Mucosa of stomach (tissue), 1 donor: ENCODE measurements at regions not wholly inside any gene's neighbourhood (a gene's known extent, or its start where the extent isn't known, plus 50 kb on each side); places are given as distances from the start of the nearest gene placed in this dataset.

Experiments
- H3K27me3 ChIP-seq: one replicate; pipeline ENCODE4 v1.7.0; 2013; ENCODE audit warnings: mild to moderate bottlenecking, low read length; ENCODE audit not compliant: control insufficient read depth, insufficient read depth
- H3K36me3 ChIP-seq: one replicate; pipeline ENCODE4 v1.7.0; 2013; ENCODE audit warnings: low read length; ENCODE audit not compliant: control insufficient read depth, insufficient read depth
- H3K4me1 ChIP-seq: one replicate; pipeline ENCODE4 v1.7.0; 2013; ENCODE audit warnings: mild to moderate bottlenecking, low read length; ENCODE audit not compliant: control insufficient read depth, insufficient read depth
- H3K4me3 ChIP-seq: one replicate; pipeline ENCODE4 v1.7.0; 2013; ENCODE audit warnings: low read length
- H3K9ac ChIP-seq: one replicate; pipeline ENCODE4 v1.7.0; 2013; ENCODE audit warnings: mild to moderate bottlenecking, low read length, moderate library complexity
- H3K9me3 ChIP-seq: one replicate; pipeline ENCODE4 v1.7.0; 2013; ENCODE audit warnings: mild to moderate bottlenecking, low read length, moderate library complexity; ENCODE audit not compliant: control insufficient read depth
- donor health status: Pancreatic carcinoma.

GRCh38 chr2:204051476-204051875, 114.9 kb downstream of the ICOS start:
- no peaks in the 10 kb centered on the region for H3K9me3 ChIP-seq
- no peak overlapping the region for H3K4me3 ChIP-seq
- no peaks in the 10 kb centered on the region for H3K36me3 ChIP-seq
- peaks cover 8% of the 10 kb centered on the region for H3K27me3 ChIP-seq
- H3K9ac ChIP-seq, result no peak overlapping the region
- H3K4me1 ChIP-seq, result no peaks in the 10 kb centered on the region

DNA sequence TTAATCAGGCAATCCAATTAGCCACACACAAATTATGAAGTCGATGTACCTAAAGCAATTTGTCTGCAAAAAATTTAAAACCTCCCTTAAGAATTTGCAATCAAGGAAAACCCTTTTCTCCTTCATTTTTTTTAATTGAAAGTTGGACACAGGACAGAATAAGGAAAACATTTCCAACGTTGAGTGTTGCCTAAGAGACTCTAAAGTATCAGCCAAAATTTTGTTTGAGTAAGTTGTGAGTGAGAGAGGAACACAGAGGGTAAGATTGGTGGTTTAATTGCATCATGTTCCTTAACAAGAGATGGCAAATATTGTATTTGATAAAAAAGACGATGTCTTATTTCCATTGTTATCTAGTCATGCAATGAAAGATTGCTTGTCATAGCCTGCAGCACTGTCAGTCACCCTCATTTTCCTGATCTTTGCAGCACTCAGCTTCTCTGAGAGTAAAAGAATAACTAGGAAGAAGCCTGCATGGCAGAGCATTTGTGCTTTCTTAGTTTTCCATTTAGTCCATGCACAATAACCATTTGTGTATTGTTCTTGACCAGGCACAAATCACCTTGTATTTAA, 115.5 kb downstream of the ICOS start:
- no peaks in the 10 kb centered on the region for H3K36me3 ChIP-seq
- no peak overlapping the region for H3K4me3 ChIP-seq
- no peak overlapping the region for H3K9ac ChIP-seq
- no peaks in the 10 kb centered on the region for H3K9me3 ChIP-seq
- peaks cover 8% of the 10 kb centered on the region for H3K27me3 ChIP-seq
- H3K4me1 ChIP-seq, result no peaks in the 10 kb centered on the region

DNA sequence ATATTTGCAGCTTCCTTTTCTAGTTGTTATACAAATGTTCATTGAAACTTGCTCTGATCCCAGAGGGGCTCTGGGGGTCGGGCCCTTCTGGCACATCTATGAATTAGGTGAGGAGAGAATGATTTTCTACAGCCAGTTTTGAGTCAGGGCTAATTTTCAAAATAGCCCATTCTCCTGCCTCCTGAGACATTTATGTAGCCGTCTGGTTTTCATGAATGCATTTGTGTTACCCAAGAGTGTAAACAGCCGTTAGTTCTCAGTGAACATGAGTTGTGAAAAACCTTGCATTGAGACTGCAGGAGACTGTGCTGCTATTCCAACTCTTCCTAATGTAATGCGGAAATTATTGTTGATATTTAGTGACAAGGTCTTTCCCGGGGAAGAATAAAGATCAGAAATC, 122.5 kb downstream of the ICOS start:
- no peak overlapping the region for H3K9ac ChIP-seq
- H3K27me3 ChIP-seq, result no peaks in the 10 kb centered on the region
- H3K4me3 ChIP-seq, result no peak overlapping the region
- H3K4me1 ChIP-seq, result no peaks in the 10 kb centered on the region
- no peaks in the 10 kb centered on the region for H3K36me3 ChIP-seq
- H3K9me3 ChIP-seq, result no peaks in the 10 kb centered on the region

GRCh38 chr2:204060841-204061240, 124.3 kb downstream of the ICOS start:
- no peaks in the 10 kb centered on the region for H3K27me3 ChIP-seq
- H3K36me3 ChIP-seq, result no peaks in the 10 kb centered on the region
- H3K9me3 ChIP-seq, result no peaks in the 10 kb centered on the region
- H3K4me3 ChIP-seq, result no peak overlapping the region
- H3K4me1 ChIP-seq, result no peaks in the 10 kb centered on the region
- H3K9ac ChIP-seq, result no peak overlapping the region

- Histone ChIP-seq H3K9ac (no peak overlapping the region), H3K4me3 (no peak overlapping the region), H3K27me3 (no peaks in the 10 kb centered on the region), H3K4me1 (no peaks in the 10 kb centered on the region), H3K36me3 (no peaks in the 10 kb centered on the region), H3K9me3 (no peaks in the 10 kb centered on the region)
Observed at GRCh38 chr2:204061241-204061640, 124.7 kb downstream of the ICOS start.

- H3K9me3 ChIP-seq, result no peaks in the 10 kb centered on the region
- H3K27me3 ChIP-seq, result no peaks in the 10 kb centered on the region
- no peaks in the 10 kb centered on the region for H3K36me3 ChIP-seq
- no peaks in the 10 kb centered on the region for H3K4me1 ChIP-seq
- no peak overlapping the region for H3K9ac ChIP-seq
- H3K4me3 ChIP-seq, result no peak overlapping the region
Observed at GRCh38 chr2:204064119-204064518, 127.6 kb downstream of the ICOS start.

GRCh38 chr2:204065566-204065965, 129.0 kb downstream of the ICOS start:
- Histone ChIP-seq H3K4me3 (no peak overlapping the region), H3K4me1 (no peaks in the 10 kb centered on the region), H3K9ac (no peak overlapping the region), H3K36me3 (no peaks in the 10 kb centered on the region), H3K27me3 (no peaks in the 10 kb centered on the region), H3K9me3 (no peaks in the 10 kb centered on the region)

GRCh38 chr2:204066051-204066450, 129.5 kb downstream of the ICOS start:
- Histone ChIP-seq H3K4me3 (no peak overlapping the region), H3K36me3 (no peaks in the 10 kb centered on the region), H3K9ac (no peak overlapping the region), H3K9me3 (no peaks in the 10 kb centered on the region), H3K27me3 (no peaks in the 10 kb centered on the region), H3K4me1 (no peaks in the 10 kb centered on the region)

GRCh38 chr2:204069804-204070203, 133.2 kb downstream of the ICOS start:
- H3K9ac ChIP-seq, result no peak overlapping the region
- no peaks in the 10 kb centered on the region for H3K9me3 ChIP-seq
- H3K27me3 ChIP-seq, result no peaks in the 10 kb centered on the region
- no peaks in the 10 kb centered on the region for H3K4me1 ChIP-seq
- no peak overlapping the region for H3K4me3 ChIP-seq
- H3K36me3 ChIP-seq, result no peaks in the 10 kb centered on the region

GRCh38 chr2:204072443-204073324, 136.1 kb downstream of the ICOS start:
- Histone ChIP-seq H3K36me3 (no peaks in the 10 kb centered on the region), H3K9me3 (no peaks in the 10 kb centered on the region), H3K4me3 (no peak overlapping the region), H3K27me3 (no peaks in the 10 kb centered on the region), H3K4me1 (no peaks in the 10 kb centered on the region), H3K9ac (no peak overlapping the region)

DNA sequence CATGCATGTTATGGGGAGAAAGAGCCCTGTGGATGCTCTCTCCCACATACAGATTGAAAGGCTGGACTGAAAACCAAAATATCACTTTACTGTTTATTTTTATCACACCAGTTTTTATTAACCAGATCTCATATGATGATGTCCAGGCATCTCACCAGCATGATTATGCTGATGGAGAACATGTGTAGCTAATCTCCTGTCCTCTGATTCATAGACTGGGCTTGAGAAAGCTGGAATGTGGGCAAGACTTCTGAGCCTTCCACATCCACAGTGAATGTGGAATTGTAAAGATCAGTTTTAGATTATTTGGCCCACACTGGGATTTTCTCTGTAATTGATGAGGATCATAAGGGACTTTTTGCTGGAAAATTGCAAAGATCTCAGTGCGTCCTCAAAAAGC, 137.9 kb downstream of the ICOS start:
- Histone ChIP-seq H3K9ac (no peak overlapping the region), H3K27me3 (no peaks in the 10 kb centered on the region), H3K9me3 (no peaks in the 10 kb centered on the region), H3K4me1 (no peaks in the 10 kb centered on the region), H3K4me3 (no peak overlapping the region), H3K36me3 (no peaks in the 10 kb centered on the region)

DNA sequence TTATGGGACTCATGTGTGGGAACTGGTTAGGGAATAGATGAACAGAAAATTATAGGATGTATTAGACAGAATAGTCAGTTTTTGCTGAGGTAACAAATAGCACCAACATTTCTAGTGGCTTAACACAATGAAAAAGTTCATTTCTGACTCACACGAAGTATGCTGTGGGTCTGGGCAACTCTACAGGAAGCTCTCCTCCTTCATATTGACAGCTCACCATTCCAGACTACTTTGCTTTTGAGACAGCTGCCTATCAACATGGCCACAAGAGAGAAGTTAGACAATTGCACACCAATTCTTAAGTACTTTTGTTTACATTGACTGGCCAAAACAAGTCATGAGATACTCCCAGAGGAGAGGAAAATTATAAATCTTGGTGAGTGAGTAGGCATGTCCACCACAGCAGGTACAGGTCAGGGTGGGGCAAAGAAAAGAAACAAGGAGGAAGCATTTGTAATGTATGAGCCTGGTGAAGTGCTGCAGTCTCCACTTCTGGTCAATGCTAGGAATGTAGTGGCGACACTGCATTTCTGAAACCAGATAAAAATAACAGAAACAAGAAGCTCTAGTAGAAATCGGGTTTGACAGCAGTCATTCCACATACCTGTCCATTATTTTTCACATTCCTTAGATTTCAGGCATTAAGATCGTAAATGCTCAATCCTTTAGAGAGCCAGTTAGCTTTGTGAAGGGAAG, 141.6 kb downstream of the ICOS start:
- H3K9me3 ChIP-seq, result no peaks in the 10 kb centered on the region
- no peaks in the 10 kb centered on the region for H3K4me1 ChIP-seq
- no peak overlapping the region for H3K9ac ChIP-seq
- H3K4me3 ChIP-seq, result no peak overlapping the region
- no peaks in the 10 kb centered on the region for H3K27me3 ChIP-seq
- no peaks in the 10 kb centered on the region for H3K36me3 ChIP-seq
